ENCODE measurements at regions not wholly inside any gene's neighbourhood (a gene's known extent, or its start where the extent isn't known, plus 50 kb on each side); places are given as distances from the start of the nearest gene placed in this dataset.
A peak's percentile ranks its signal among the peaks of the same experiment; 100 is the strongest.

GRCh38 chr4:167424341-167425256, 190.3 kb upstream of the SPOCK3 start:
- no peak for DNase-seq (ENCODE audit: low read depth in 2 of 2)
- TF ChIP-seq, protein P1, sequence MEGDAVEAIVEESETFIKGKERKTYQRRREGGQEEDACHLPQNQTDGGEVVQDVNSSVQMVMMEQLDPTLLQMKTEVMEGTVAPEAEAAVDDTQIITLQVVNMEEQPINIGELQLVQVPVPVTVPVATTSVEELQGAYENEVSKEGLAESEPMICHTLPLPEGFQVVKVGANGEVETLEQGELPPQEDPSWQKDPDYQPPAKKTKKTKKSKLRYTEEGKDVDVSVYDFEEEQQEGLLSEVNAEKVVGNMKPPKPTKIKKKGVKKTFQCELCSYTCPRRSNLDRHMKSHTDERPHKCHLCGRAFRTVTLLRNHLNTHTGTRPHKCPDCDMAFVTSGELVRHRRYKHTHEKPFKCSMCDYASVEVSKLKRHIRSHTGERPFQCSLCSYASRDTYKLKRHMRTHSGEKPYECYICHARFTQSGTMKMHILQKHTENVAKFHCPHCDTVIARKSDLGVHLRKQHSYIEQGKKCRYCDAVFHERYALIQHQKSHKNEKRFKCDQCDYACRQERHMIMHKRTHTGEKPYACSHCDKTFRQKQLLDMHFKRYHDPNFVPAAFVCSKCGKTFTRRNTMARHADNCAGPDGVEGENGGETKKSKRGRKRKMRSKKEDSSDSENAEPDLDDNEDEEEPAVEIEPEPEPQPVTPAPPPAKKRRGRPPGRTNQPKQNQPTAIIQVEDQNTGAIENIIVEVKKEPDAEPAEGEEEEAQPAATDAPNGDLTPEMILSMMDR (IDR thresholded peaks at IDR 0.05; ENCODE audit: low read depth, low read length), result no peak
- no peak overlapping the region for H3K4me3 ChIP-seq (replicated peaks in 1 of 2; ENCODE audit: low read depth in 2 of 2, low read length in 2 of 2)

GRCh38 chr4:167428156-167428555, 193.9 kb upstream of the SPOCK3 start:
- TF ChIP-seq, protein P1 (IDR thresholded peaks at IDR 0.05; ENCODE audit: low read depth, low read length), result no peak
- H3K4me3 ChIP-seq (replicated peaks in 1 of 2; ENCODE audit: low read depth in 2 of 2, low read length in 2 of 2), result no peak overlapping the region
- peak; percentile 3 to 4 for DNase-seq (ENCODE audit: low read depth in 2 of 2)

DNA sequence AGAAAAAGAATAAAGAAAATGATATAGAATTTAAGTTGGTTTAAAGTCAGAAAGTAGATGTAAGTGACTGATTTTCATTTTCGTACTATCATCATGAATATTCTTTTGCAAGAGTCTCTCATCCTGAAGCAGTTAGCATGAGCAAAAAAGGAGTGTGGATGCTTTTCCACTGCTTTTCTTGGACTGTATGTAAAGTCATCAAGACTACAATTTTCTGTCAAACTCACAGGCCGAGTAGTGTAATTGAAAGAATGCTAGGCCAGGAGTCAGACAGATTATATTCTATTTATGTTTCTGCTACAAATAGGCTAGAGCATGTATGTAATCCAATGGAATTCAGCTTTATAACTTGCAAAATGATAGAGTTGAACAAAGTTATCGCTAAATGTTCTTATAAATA, 197.1 kb upstream of the SPOCK3 start:
- H3K4me3 ChIP-seq (replicated peaks in 1 of 2; ENCODE audit: low read depth in 2 of 2, low read length in 2 of 2), result no peak overlapping the region
- no peak for DNase-seq (ENCODE audit: low read depth in 2 of 2)
- TF ChIP-seq, protein P1 (IDR thresholded peaks at IDR 0.05; ENCODE audit: low read depth, low read length), result no peak

DNA sequence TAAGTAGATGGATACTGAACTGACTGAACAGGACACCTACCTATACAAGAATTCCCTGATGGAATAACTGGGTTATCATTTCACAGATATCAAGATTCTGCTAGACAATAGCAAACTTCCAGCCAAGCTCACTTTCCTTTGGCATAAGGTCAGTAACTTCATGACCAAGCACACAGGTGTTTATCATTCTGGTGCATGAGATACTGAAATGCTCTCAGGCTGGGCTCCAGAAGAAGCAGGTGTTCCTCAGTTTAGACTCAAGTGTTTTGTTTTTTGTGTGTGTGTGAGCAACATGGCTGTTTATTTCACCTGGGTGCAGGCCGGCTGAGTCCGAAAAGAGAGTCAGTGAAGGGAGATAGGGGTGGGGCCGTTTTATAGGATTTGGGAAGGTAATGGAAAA, 201.5 kb upstream of the SPOCK3 start:
- TF ChIP-seq, protein P1 (IDR thresholded peaks at IDR 0.05; ENCODE audit: low read depth, low read length), result no peak
- no peak overlapping the region for H3K4me3 ChIP-seq (replicated peaks in 1 of 2; ENCODE audit: low read depth in 2 of 2, low read length in 2 of 2)
- no peak for DNase-seq (ENCODE audit: low read depth in 2 of 2)

DNA sequence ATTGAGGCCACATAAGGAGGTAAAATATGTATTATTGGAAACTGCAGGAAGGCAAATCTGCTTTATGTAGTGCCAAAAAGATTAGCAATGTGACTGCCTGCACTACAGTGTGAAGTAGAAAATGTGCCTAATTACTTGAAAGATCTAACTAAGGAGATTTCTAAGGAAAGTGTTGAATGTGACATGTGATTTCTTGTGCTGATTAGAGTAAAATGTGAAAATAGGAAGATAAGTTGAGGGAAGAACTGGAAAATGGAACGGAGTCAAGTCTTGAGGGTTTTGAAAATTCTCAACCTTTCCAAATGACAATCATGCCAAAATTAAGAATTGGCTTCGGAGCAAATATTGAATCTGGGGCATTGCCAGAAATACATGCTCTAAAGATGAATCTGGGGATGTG, 209.5 kb upstream of the SPOCK3 start:
- TF ChIP-seq, protein P1 (IDR thresholded peaks at IDR 0.05; ENCODE audit: low read depth, low read length), result no peak
- no peak for DNase-seq (ENCODE audit: low read depth in 2 of 2)
- no peak overlapping the region for H3K4me3 ChIP-seq (replicated peaks in 1 of 2; ENCODE audit: low read depth in 2 of 2, low read length in 2 of 2)

GRCh38 chr4:167452922-167453430, 218.7 kb upstream of the SPOCK3 start:
- TF ChIP-seq, protein P1 (IDR thresholded peaks at IDR 0.05; ENCODE audit: low read depth, low read length), result no peak
- no peak for DNase-seq (ENCODE audit: low read depth in 2 of 2)
- H3K4me3 ChIP-seq (replicated peaks in 1 of 2; ENCODE audit: low read depth in 2 of 2, low read length in 2 of 2), result no peak overlapping the region

All from cardiac fibroblast (primary cell).